HEK293 (cell line): ENCODE measurements at regions not wholly inside any gene's neighbourhood (a gene's known extent, or its start where the extent isn't known, plus 50 kb on each side); places are given as distances from the start of the nearest gene placed in this dataset.

Experiments
- CTCF ChIA-PET: fragments of 350-600 bp; formaldehyde crosslinking; extraction: SDS; loops from one replicate; lab custom pipeline; 2021; ENCODE audit warnings: antibody characterized with exemption; lab: Yijun Ruan, JAX
- POLR2A ChIA-PET: fragments of 300-600 bp; formaldehyde crosslinking; extraction: SDS; loops from one replicate; lab custom pipeline; 2020; ENCODE audit warnings: antibody characterized with exemption, inconsistent platforms; lab: Yijun Ruan, JAX
- H3K27ac ChIP-seq: fragments of 200-500 bp; sonication (Bioruptor generic); 2 replicates; pipeline ENCODE4 v1.5.1; 2014; ENCODE audit warnings: low read depth, low read length, control low read depth, inconsistent platforms; ENCODE audit errors: extremely low read depth
- H3K36me3 ChIP-seq, 2 experiments: fragments of 200-500 bp in 1 of 2; sonication (Bioruptor generic) in 1 of 2; 1 replicate in 1 of 2; 2 replicates in 1 of 2; pipeline ENCODE4 v1.5.1; 2014 to 2017; ENCODE audit warnings: inconsistent platforms in 2 of 2, low read length in 2 of 2; ENCODE audit not compliant: control insufficient read depth in 2 of 2, insufficient read depth in 1 of 2
- H3K4me1 ChIP-seq: fragments of 200-500 bp; sonication (Bioruptor generic); 2 replicates; pipeline ENCODE4 v1.5.1; 2014; ENCODE audit warnings: mild to moderate bottlenecking, low read length, inconsistent platforms; ENCODE audit not compliant: control insufficient read depth, insufficient read depth
- H3K4me3 ChIP-seq: 2 replicates; pipeline ENCODE4 v1.5.1; 2011; ENCODE audit warnings: low read depth, mild to moderate bottlenecking, control low read depth, low read length, moderate library complexity
- H3K9me3 ChIP-seq: fragments of 200-500 bp; sonication (Bioruptor generic); 2 replicates; pipeline ENCODE4 v1.5.1; 2014; ENCODE audit warnings: low read depth, low read length, inconsistent platforms; ENCODE audit not compliant: control insufficient read depth, insufficient read depth
- AEBP2 ChIP-seq: fragments of 450-650 bp; formaldehyde crosslinking; IDR thresholded peaks from 2 replicates; pipeline ENCODE4 v1.5.1; 2016; ENCODE audit warnings: missing biosample characterization, missing genetic modification characterization, borderline replicate concordance
- REST ChIP-seq: fragments of 450-650 bp; formaldehyde crosslinking; IDR thresholded peaks from 2 replicates; pipeline ENCODE4 v1.5.1; 2016; ENCODE audit warnings: missing biosample characterization, missing genetic modification characterization
- SP3 ChIP-seq: fragments of 450-650 bp; formaldehyde crosslinking; IDR thresholded peaks from 2 replicates; pipeline ENCODE4 v1.5.1; 2016; ENCODE audit warnings: missing biosample characterization, missing genetic modification characterization
- ZBTB1 ChIP-seq: fragments of 450-650 bp; formaldehyde crosslinking; IDR thresholded peaks from 2 replicates; pipeline ENCODE4 v1.5.1; 2016; ENCODE audit warnings: missing biosample characterization, missing genetic modification characterization
- ZBTB10 ChIP-seq: fragments of 450-650 bp; formaldehyde crosslinking; IDR thresholded peaks from 2 replicates; pipeline ENCODE4 v1.5.1; 2016; ENCODE audit warnings: missing biosample characterization, missing genetic modification characterization
- ZFP37 ChIP-seq: fragments of 450-650 bp; formaldehyde crosslinking; IDR thresholded peaks from 2 replicates; pipeline ENCODE4 v1.5.1; 2016; ENCODE audit warnings: missing biosample characterization, missing genetic modification characterization
- ZNF10 ChIP-seq: fragments of 450-650 bp; formaldehyde crosslinking; IDR thresholded peaks from 2 replicates; pipeline ENCODE4 v1.5.1; 2017; ENCODE audit warnings: missing biosample characterization, missing genetic modification characterization
- ZNF169 ChIP-seq: fragments of 450-650 bp; formaldehyde crosslinking; IDR thresholded peaks from 2 replicates; pipeline ENCODE4 v1.5.1; 2016; ENCODE audit warnings: missing biosample characterization, missing genetic modification characterization
- ZNF174 ChIP-seq: fragments of 450-650 bp; formaldehyde crosslinking; IDR thresholded peaks from 2 replicates; pipeline ENCODE4 v1.5.0; 2017; ENCODE audit warnings: missing biosample characterization, mild to moderate bottlenecking, missing genetic modification characterization
- ZNF184 ChIP-seq: fragments of 450-650 bp; IDR thresholded peaks from 2 replicates; pipeline ENCODE4 v1.5.1; 2018; ENCODE audit warnings: missing biosample characterization, mild to moderate bottlenecking, missing genetic modification characterization
- ZNF223 ChIP-seq: fragments of 450-650 bp; formaldehyde crosslinking; IDR thresholded peaks from 2 replicates; pipeline ENCODE4 v1.5.1; 2016; ENCODE audit warnings: missing biosample characterization, missing genetic modification characterization
- ZNF266 ChIP-seq: fragments of 450-650 bp; formaldehyde crosslinking; IDR thresholded peaks from 2 replicates; pipeline ENCODE4 v1.5.1; 2016; ENCODE audit warnings: missing biosample characterization, missing genetic modification characterization, low read depth
- ZNF513 ChIP-seq: fragments of 450-650 bp; IDR thresholded peaks from 2 replicates; pipeline ENCODE4 v1.5.1; 2018; ENCODE audit warnings: missing biosample characterization, missing genetic modification characterization
- ZNF530 ChIP-seq: fragments of 450-650 bp; formaldehyde crosslinking; IDR thresholded peaks from 2 replicates; pipeline ENCODE4 v1.5.1; 2016; ENCODE audit warnings: low read depth, missing biosample characterization, missing genetic modification characterization
- ZNF549 ChIP-seq: fragments of 450-650 bp; IDR thresholded peaks from 2 replicates; pipeline ENCODE4 v1.5.1; 2018; ENCODE audit warnings: missing biosample characterization, missing genetic modification characterization, mild to moderate bottlenecking, inconsistent platforms, moderate library complexity
- ZNF555 ChIP-seq: fragments of 450-650 bp; formaldehyde crosslinking; conservative IDR thresholded peaks from 2 replicates; pipeline ENCODE4 v1.5.1; 2017; ENCODE audit warnings: missing biosample characterization, mild to moderate bottlenecking, missing genetic modification characterization, inconsistent platforms
- ZNF747 ChIP-seq: fragments of 450-650 bp; formaldehyde crosslinking; IDR thresholded peaks from 2 replicates; pipeline ENCODE4 v1.5.1; 2016; ENCODE audit warnings: missing biosample characterization, missing genetic modification characterization
- ZNF843 ChIP-seq: fragments of 450-650 bp; formaldehyde crosslinking; IDR thresholded peaks from 2 replicates; pipeline ENCODE4 v1.5.1; 2016; ENCODE audit warnings: missing biosample characterization, missing genetic modification characterization

GRCh38 chr11:128304666-128305485, 282.5 kb downstream of the ETS1 start:
- Histone ChIP-seq H3K9me3 (no peaks in the 10 kb centered on the region), H3K36me3 (no peaks in the 10 kb centered on the region), H3K4me1 (no peaks in the 10 kb centered on the region), H3K4me3 (no peak overlapping the region), H3K27ac (no peak overlapping the region)
- POLR2A ChIA-PET: no interaction called here
- no peak for TF ChIP-seq ZNF266 (tag by site-specific recombination)
- no peak for TF ChIP-seq ZNF530 (tag by site-specific recombination)
- no peak for TF ChIP-seq ZNF747 (tag by site-specific recombination)
- TF ChIP-seq ZNF555 (tag by site-specific recombination): no peak
- TF ChIP-seq ZNF843 (tag by site-specific recombination): no peak
- no peak for TF ChIP-seq ZNF10 (tag by site-specific recombination)
- TF ChIP-seq ZNF174: no peak
- no peak for TF ChIP-seq REST (tag by site-specific recombination)
- no peak for TF ChIP-seq ZNF513 (tag by site-specific recombination)
- no peak for TF ChIP-seq ZNF169
- no peak for TF ChIP-seq ZNF184 (tag by site-specific recombination)
- no peak for TF ChIP-seq ZNF549 (tag by site-specific recombination)
- no peak for TF ChIP-seq ZNF223 (tag by site-specific recombination)
- no peak for TF ChIP-seq SP3 (tag by site-specific recombination)
- no peak for TF ChIP-seq AEBP2 (tag by site-specific recombination)
- no peak for TF ChIP-seq ZFP37 (tag by site-specific recombination)
- TF ChIP-seq ZBTB1 (tag by site-specific recombination): no peak
- TF ChIP-seq ZBTB10 (tag by site-specific recombination): no peak
- CTCF ChIA-PET: interaction anchor here (0.9 to 1.1 kb wide), 3 partner anchors 14 to 147 kb away, joined by 3 read pairs; no protein-coding TSS in a partner anchor
